Thyroid gland (tissue), 4 donors: ENCODE measurements at regions not wholly inside any gene's neighbourhood (a gene's known extent, or its start where the extent isn't known, plus 50 kb on each side); places are given as distances from the start of the nearest gene placed in this dataset.

Experiments used
- DNase-seq, 2 donors: peaks; one replicate each; pipeline ENCODE4 v3.0.0-alpha.2; 2019
- H3K27ac ChIP-seq, 3 donors: fragments of 200-600 bp; sonication (generic); 1 replicate in 2 of 3; 2 replicates in 1 of 3; pipeline ENCODE4 v1.5.1; 2016 to 2019; ENCODE audit warnings: mild to moderate bottlenecking in 1 of 3, moderate library complexity in 1 of 3
- H3K27me3 ChIP-seq: fragments of 200-600 bp; sonication (generic); one replicate; pipeline ENCODE4 v1.5.1; 2019
- H3K36me3 ChIP-seq, 2 donors: fragments of 200-600 bp; sonication (generic); one replicate each; pipeline ENCODE4 v1.5.1; 2016 to 2019
- H3K4me1 ChIP-seq, 2 donors: fragments of 200-600 bp; sonication (generic); one replicate each; pipeline ENCODE4 v1.5.1; 2017 to 2019
- H3K4me3 ChIP-seq, 3 donors: fragments of 200-600 bp; sonication (generic); replicated peaks in 1 of 3; 1 replicate in 2 of 3; 2 replicates in 1 of 3; pipeline ENCODE4 v1.5.1; 2016; ENCODE audit warnings: mild to moderate bottlenecking in 1 of 3
- H3K9me3 ChIP-seq: fragments of 200-600 bp; sonication (generic); one replicate; pipeline ENCODE4 v1.5.1; 2017
- POLR2A ChIP-seq, 2 donors: fragments of 450-650 bp; IDR thresholded peaks; one replicate each; pipeline ENCODE4 v1.6.1; 2017; ENCODE audit warnings: antibody characterized with exemption in 2 of 2, mild to moderate bottlenecking in 2 of 2, moderate library complexity in 1 of 2
- WGBS, 2 donors: methylation state at CpG; one replicate each; pipeline ENCODE4 v1.1.5; 2017; 5-methylcytosine and 5-hydroxymethylcytosine counted together
- intact Hi-C: fragments of 100-400 bp; cut with DNase I; formaldehyde crosslinking; loops from one replicate; pipeline ENCODE4 v1.15.1; 2023
- TF ChIP-seq, protein P1 (sequence below), 6 experiments: fragments of 200-600 bp in 3 of 6; fragments of 450-650 bp in 3 of 6; sonication (generic) in 3 of 6; IDR thresholded peaks; one replicate each; pipeline ENCODE4 v1.5.1; 2016 to 2019; ENCODE audit warnings: antibody characterized with exemption in 6 of 6, mild to moderate bottlenecking in 2 of 6, inconsistent platforms in 1 of 6, moderate library complexity in 1 of 6

- no peaks in the 10 kb centered on the region for H3K27me3 ChIP-seq
- no peaks in the 10 kb centered on the region for H3K9me3 ChIP-seq
- intact Hi-C loops, result no loop called here
- H3K4me3 ChIP-seq, result no peak overlapping the region
- no peak for DNase-seq
- H3K27ac ChIP-seq, result no peak overlapping the region
- no peaks in the 10 kb centered on the region for H3K4me1 ChIP-seq
- no peak for TF ChIP-seq POLR2A (IDR thresholded peaks at IDR 0.05)
- TF ChIP-seq, protein P1, sequence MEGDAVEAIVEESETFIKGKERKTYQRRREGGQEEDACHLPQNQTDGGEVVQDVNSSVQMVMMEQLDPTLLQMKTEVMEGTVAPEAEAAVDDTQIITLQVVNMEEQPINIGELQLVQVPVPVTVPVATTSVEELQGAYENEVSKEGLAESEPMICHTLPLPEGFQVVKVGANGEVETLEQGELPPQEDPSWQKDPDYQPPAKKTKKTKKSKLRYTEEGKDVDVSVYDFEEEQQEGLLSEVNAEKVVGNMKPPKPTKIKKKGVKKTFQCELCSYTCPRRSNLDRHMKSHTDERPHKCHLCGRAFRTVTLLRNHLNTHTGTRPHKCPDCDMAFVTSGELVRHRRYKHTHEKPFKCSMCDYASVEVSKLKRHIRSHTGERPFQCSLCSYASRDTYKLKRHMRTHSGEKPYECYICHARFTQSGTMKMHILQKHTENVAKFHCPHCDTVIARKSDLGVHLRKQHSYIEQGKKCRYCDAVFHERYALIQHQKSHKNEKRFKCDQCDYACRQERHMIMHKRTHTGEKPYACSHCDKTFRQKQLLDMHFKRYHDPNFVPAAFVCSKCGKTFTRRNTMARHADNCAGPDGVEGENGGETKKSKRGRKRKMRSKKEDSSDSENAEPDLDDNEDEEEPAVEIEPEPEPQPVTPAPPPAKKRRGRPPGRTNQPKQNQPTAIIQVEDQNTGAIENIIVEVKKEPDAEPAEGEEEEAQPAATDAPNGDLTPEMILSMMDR (IDR thresholded peaks at IDR 0.05), result no peak
- WGBS, 2 donors, result 6 to 8% methylated on average over 2 of the region's 2 CpGs
- no peaks in the 10 kb centered on the region for H3K36me3 ChIP-seq
Measured at GRCh38 chr5:153122403-153122802, 368.1 kb upstream of the GRIA1 start.

GRCh38 chr5:153130296-153130695, 360.2 kb upstream of the GRIA1 start:
- intact Hi-C loops, result no loop called here
- Histone ChIP-seq H3K4me1 (no peaks in the 10 kb centered on the region), H3K36me3 (no peaks in the 10 kb centered on the region), H3K27ac (no peak overlapping the region), H3K9me3 (no peaks in the 10 kb centered on the region), H3K4me3 (no peak overlapping the region), H3K27me3 (no peaks in the 10 kb centered on the region)
- TF ChIP-seq POLR2A (IDR thresholded peaks at IDR 0.05), result no peak
- TF ChIP-seq, protein P1 (IDR thresholded peaks at IDR 0.05), result no peak
- no peak for DNase-seq
- WGBS, 2 donors, result 84 to 85% methylated on average over 1 of the region's 1 CpG

DNA sequence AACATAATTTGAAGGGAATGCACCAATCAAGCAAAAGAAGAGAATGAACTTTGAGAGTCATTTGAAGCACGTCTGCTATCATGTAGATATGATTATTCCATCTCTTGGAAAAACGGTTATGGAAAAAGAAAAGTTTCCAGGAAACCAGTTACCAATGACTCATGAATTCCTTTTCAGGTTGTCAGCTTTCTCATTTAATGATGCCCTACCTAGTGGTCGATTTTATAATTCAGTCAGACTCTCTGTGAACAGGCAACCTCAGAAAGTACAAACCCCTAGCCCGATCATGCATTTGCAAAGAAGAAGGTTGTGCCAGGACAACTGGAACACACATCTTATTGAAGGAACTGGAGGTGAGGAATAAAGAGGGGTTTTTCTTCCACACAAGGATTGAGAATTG, 355.1 kb upstream of the GRIA1 start:
- TF ChIP-seq, protein P1 (IDR thresholded peaks at IDR 0.05), result no peak
- TF ChIP-seq POLR2A (IDR thresholded peaks at IDR 0.05), result no peak
- Histone ChIP-seq H3K27ac (no peak overlapping the region), H3K27me3 (no peaks in the 10 kb centered on the region), H3K4me3 (no peak overlapping the region), H3K36me3 (no peaks in the 10 kb centered on the region), H3K4me1 (no peaks in the 10 kb centered on the region), H3K9me3 (no peaks in the 10 kb centered on the region)
- intact Hi-C loops, result no loop called here
- WGBS, 2 donors, result 68 to 74% methylated on average over 4 of the region's 4 CpGs
- DNase-seq, result no peak

DNA sequence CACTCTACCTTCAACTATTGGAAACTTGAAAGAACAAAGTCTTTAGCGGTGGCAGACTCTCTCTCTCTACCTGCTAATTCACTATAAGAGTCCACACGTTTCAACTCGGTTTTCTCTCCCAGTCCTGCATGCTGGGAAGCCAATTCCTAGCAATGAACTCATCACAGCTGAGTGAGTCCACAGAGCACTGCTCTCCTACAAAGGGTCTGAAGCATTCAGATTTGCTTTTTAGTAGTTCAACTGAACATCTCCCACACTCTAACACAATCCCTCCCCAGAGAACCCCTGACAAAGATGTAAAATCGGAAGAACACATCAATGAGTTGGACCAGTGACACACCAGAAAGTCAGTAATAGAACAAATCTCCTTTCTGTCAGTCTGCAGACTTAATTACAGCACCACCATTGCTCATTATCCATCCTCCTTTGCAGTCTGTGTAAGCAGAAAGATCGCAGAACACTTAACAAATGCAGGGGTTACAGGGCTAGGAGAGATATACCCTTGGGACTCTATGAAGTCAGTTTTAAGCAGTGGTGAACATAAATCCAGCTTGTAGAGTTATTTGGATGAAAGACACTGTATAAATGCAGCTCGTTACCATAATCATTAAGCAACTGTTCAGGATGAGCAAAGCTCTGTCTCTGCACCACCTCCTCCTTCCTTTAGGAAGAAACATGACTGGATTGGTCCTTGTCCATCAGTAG, 353.4 kb upstream of the GRIA1 start:
- no peaks in the 10 kb centered on the region for H3K4me1 ChIP-seq
- 59 to 66% methylated on average over 6 of the region's 6 CpGs for WGBS, 2 donors
- H3K36me3 ChIP-seq, result no peaks in the 10 kb centered on the region
- H3K9me3 ChIP-seq, result no peaks in the 10 kb centered on the region
- no peak overlapping the region for H3K4me3 ChIP-seq
- intact Hi-C loops, result no loop called here
- H3K27me3 ChIP-seq, result no peaks in the 10 kb centered on the region
- H3K27ac ChIP-seq, result no peak overlapping the region
- no peak for DNase-seq
- TF ChIP-seq, protein P1 (IDR thresholded peaks at IDR 0.05), result no peak
- no peak for TF ChIP-seq POLR2A (IDR thresholded peaks at IDR 0.05)

DNA sequence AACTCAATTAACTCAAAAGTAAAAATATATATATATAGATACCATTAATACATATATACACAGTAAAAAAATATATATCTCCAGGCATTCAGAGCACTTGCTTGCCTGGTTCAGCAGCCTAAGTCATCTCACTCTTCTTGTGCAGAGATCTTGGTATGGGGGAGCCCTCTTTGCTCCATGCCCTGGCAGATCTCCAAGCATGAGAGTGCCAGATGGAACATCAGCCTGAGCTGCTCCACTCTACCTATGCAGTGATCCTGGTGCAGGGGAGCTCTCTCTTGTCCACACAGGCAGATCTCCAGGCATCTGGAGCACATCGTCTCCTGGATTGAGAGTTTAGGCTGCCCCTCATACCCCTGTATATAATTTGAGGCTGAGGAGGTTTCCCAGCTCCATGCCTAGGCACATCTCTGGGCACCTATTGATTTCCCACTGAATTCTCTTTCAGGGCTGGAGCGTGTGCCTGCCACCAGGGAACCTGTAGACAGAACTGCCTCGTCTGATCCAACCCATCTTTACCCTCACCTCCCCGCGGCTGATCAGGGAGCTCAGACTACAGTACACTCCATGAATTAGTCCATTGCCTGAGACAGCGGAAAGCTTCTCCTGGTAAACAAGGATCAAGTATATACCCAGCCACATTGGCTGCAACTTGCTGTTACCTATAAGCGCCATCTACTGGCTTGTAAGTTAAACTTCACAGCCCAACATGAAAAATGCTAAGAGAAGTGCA, 342.4 kb upstream of the GRIA1 start:
- TF ChIP-seq, protein P1 (IDR thresholded peaks at IDR 0.05), result peak in 5 of 6 experiments; percentile 18 to 72 (median 62)
- TF ChIP-seq POLR2A (IDR thresholded peaks at IDR 0.05), result no peak
- 15 to 21% methylated on average over 7 of the region's 7 CpGs for WGBS, 2 donors
- no peaks in the 10 kb centered on the region for H3K36me3 ChIP-seq
- no peaks in the 10 kb centered on the region for H3K4me1 ChIP-seq
- intact Hi-C loops, result loop anchor here (5.0 to 10.0 kb wide), 2 partner anchors 586 to 613 kb away; no protein-coding TSS in a partner anchor
- no peaks in the 10 kb centered on the region for H3K27me3 ChIP-seq
- H3K4me3 ChIP-seq, result no peak overlapping the region
- no peaks in the 10 kb centered on the region for H3K9me3 ChIP-seq
- H3K27ac ChIP-seq, result no peak overlapping the region
- DNase-seq, result peak; percentile 31 to 43
